OCI-LY7 (cell line): ENCODE measurements at regions not wholly inside any gene's neighbourhood (a gene's known extent, or its start where the extent isn't known, plus 50 kb on each side); places are given as distances from the start of the nearest gene placed in this dataset.

Experiments used
- BruUV-seq: library from RNA; stranded (reverse); fragments of 400-500 nt; replicated peaks from 2 replicates; lab custom pipeline; 2021; lab: Mats Ljungman, UMichigan
- CTCF ChIA-PET: fragments of 300-600 bp; sonication (Branson Sonifier 250); formaldehyde crosslinking; loops from one replicate; lab custom pipeline; 2022; ENCODE audit warnings: antibody characterized with exemption; ENCODE audit not compliant: unreplicated experiment; lab: Charles Lee
- POLR2A ChIA-PET: fragments of 300-600 bp; sonication (Branson Sonifier 250); formaldehyde crosslinking; loops from one replicate; lab custom pipeline; 2022; ENCODE audit warnings: antibody characterized with exemption; lab: Charles Lee
- DNase-seq: peaks from one replicate; pipeline ENCODE4 v3.0.0-alpha.2; 2015; ENCODE audit warnings: low spot score
- H2AFZ ChIP-seq: fragments of 200-600 bp; sonication (generic), shearing (Covaris generic); 2 replicates; pipeline ENCODE4 v1.6.1; 2014; ENCODE audit warnings: mild to moderate bottlenecking, antibody characterized with exemption, low read length, moderate library complexity
- H3K27ac ChIP-seq: fragments of 200-600 bp; sonication (generic); 2 replicates; pipeline ENCODE4 v1.5.1; 2014; ENCODE audit warnings: mixed run types, low read depth, mild to moderate bottlenecking, moderate library complexity, low read length, inconsistent platforms; ENCODE audit not compliant: poor library complexity, severe bottlenecking
- H3K36me3 ChIP-seq: fragments of 200-600 bp; sonication (generic); 2 replicates; pipeline ENCODE4 v1.6.1; 2014; ENCODE audit warnings: mild to moderate bottlenecking, antibody characterized with exemption, low read length, moderate library complexity, mixed read lengths; ENCODE audit not compliant: insufficient read depth
- H3K4me1 ChIP-seq: fragments of 200-600 bp; sonication (generic); 2 replicates; pipeline ENCODE4 v1.5.1; 2014; ENCODE audit warnings: mild to moderate bottlenecking, low read length; ENCODE audit not compliant: insufficient read depth, poor library complexity, severe bottlenecking
- H3K4me2 ChIP-seq: fragments of 200-600 bp; sonication (generic); 2 replicates; pipeline ENCODE4 v1.6.1; 2014; ENCODE audit warnings: mild to moderate bottlenecking, low read length
- H3K4me3 ChIP-seq: fragments of 200-600 bp; sonication (generic); 2 replicates; pipeline ENCODE4 v1.5.1; 2014; ENCODE audit warnings: mild to moderate bottlenecking, low read depth, low read length; ENCODE audit not compliant: poor library complexity, severe bottlenecking
- H3K79me2 ChIP-seq: fragments of 200-600 bp; sonication (generic); 2 replicates; pipeline ENCODE4 v1.6.1; 2016; ENCODE audit warnings: low read depth, mild to moderate bottlenecking, low read length, moderate library complexity, mixed read lengths; ENCODE audit not compliant: insufficient read depth
- H3K9me2 ChIP-seq: fragments of 200-600 bp; sonication (generic); 2 replicates; pipeline ENCODE4 v1.6.1; 2016; ENCODE audit warnings: mild to moderate bottlenecking, low read length, mixed read lengths; ENCODE audit not compliant: insufficient read depth
- H3K9me3 ChIP-seq: fragments of 200-600 bp; sonication (generic); 2 replicates; pipeline ENCODE4 v1.6.1; 2014; ENCODE audit warnings: mild to moderate bottlenecking, mixed run types, low read length, mixed read lengths
- H4K20me1 ChIP-seq: fragments of 200-600 bp; sonication (generic); 2 replicates; pipeline ENCODE4 v1.6.1; 2014; ENCODE audit warnings: mild to moderate bottlenecking, antibody characterized with exemption, low read length, moderate library complexity, mixed read lengths; ENCODE audit not compliant: insufficient read depth
- CTCF ChIP-seq: fragments of 200-600 bp; sonication (generic); conservative IDR thresholded peaks from 2 replicates; pipeline ENCODE4 v1.5.1; 2014; ENCODE audit warnings: mild to moderate bottlenecking, antibody characterized with exemption, low read length, moderate library complexity, mixed read lengths
- EZH2phosphoT487 ChIP-seq: fragments of 200-600 bp; sonication (generic); IDR thresholded peaks from 2 replicates; pipeline ENCODE4 v1.6.1; 2018; ENCODE audit warnings: low read depth, borderline replicate concordance, mild to moderate bottlenecking, mixed run types, antibody characterized with exemption, low read length, moderate library complexity, mixed read lengths
- intact Hi-C: fragments of 100-400 bp; cut with micrococcal nuclease; formaldehyde crosslinking; loops from one replicate; pipeline ENCODE4 v1.10.0; 2022; ENCODE audit not compliant: unreplicated experiment

- intact Hi-C loops, result no loop called here
- no peak overlapping the region for H2AFZ ChIP-seq
- no peaks in the 10 kb centered on the region for H3K9me2 ChIP-seq
- no peak overlapping the region for H3K4me2 ChIP-seq
- no peak for TF ChIP-seq EZH2phosphoT487
- no peak for TF ChIP-seq CTCF
- no peaks in the 10 kb centered on the region for H3K36me3 ChIP-seq
- no peak overlapping the region for H3K4me3 ChIP-seq
- DNase-seq, result no peak
- ChIA-PET CTCF (interaction anchor here (0.7 kb wide), 1 partner anchor 115 kb away, joined by 3 read pairs; no protein-coding TSS in a partner anchor), POLR2A (no interaction called here)
- H3K27ac ChIP-seq, result no peak overlapping the region
- BruUV-seq, result no TSS peak
- no peaks in the 10 kb centered on the region for H3K79me2 ChIP-seq
- no peaks in the 10 kb centered on the region for H3K9me3 ChIP-seq
- no peaks in the 10 kb centered on the region for H4K20me1 ChIP-seq
- no peaks in the 10 kb centered on the region for H3K4me1 ChIP-seq
These were observed 487.9 kb upstream of the MKI67 start for GRCh38 chr10:128614016-128614605.

- Histone ChIP-seq H3K4me2 (no peak overlapping the region), H3K4me1 (no peaks in the 10 kb centered on the region), H3K79me2 (no peaks in the 10 kb centered on the region), H3K9me2 (no peaks in the 10 kb centered on the region), H3K27ac (no peak overlapping the region), H3K4me3 (no peak overlapping the region), H3K36me3 (no peaks in the 10 kb centered on the region), H2AFZ (no peak overlapping the region), H3K9me3 (no peaks in the 10 kb centered on the region), H4K20me1 (no peaks in the 10 kb centered on the region)
- no TSS peak for BruUV-seq
- TF ChIP-seq EZH2phosphoT487, result no peak
- TF ChIP-seq CTCF, result no peak
- no peak for DNase-seq
- CTCF ChIA-PET, result no interaction called here
- POLR2A ChIA-PET, result no interaction called here
- intact Hi-C loops, result no loop called here
These were observed 488.8 kb upstream of the MKI67 start for GRCh38 chr10:128614802-128615553.

- no peak for TF ChIP-seq CTCF
- no peak for TF ChIP-seq EZH2phosphoT487
- H3K4me1 ChIP-seq, result no peaks in the 10 kb centered on the region
- no peaks in the 10 kb centered on the region for H3K79me2 ChIP-seq
- no peak overlapping the region for H3K4me2 ChIP-seq
- no peak overlapping the region for H2AFZ ChIP-seq
- intact Hi-C loops, result no loop called here
- BruUV-seq, result no TSS peak
- no peaks in the 10 kb centered on the region for H4K20me1 ChIP-seq
- no peaks in the 10 kb centered on the region for H3K36me3 ChIP-seq
- POLR2A ChIA-PET, result no interaction called here
- H3K4me3 ChIP-seq, result no peak overlapping the region
- no peak for DNase-seq
- H3K9me3 ChIP-seq, result no peaks in the 10 kb centered on the region
- CTCF ChIA-PET, result no interaction called here
- H3K27ac ChIP-seq, result no peak overlapping the region
- H3K9me2 ChIP-seq, result no peaks in the 10 kb centered on the region
These were observed 491.3 kb upstream of the MKI67 start for GRCh38 chr10:128617532-128617931.
